ENCODE measurements at regions not wholly inside any gene's neighbourhood (a gene's known extent, or its start where the extent isn't known, plus 50 kb on each side); places are given as distances from the start of the nearest gene placed in this dataset.
"Not testable (repeated sequence)": the region's sequence is repeated elsewhere in the genome, so short reads cannot be mapped to it uniquely, and the experiment has no call there.

GRCh38 chr3:59246719-59247401 lies 197.0 kb upstream of the CFAP20DC start:
- no peak for DNase-seq

- no peak for DNase-seq
These were observed 196.2 kb upstream of the CFAP20DC start for GRCh38 chr3:59245859-59246501.

GRCh38 chr3:59245300-59245858 lies 195.6 kb upstream of the CFAP20DC start:
- no peak for DNase-seq

GRCh38 chr3:59244343-59244742 lies 194.5 kb upstream of the CFAP20DC start:
- no peak for DNase-seq

GRCh38 chr3:59243476-59243875 lies 193.7 kb upstream of the CFAP20DC start:
- no peak for DNase-seq

GRCh38 chr3:59240666-59241255 lies 190.9 kb upstream of the CFAP20DC start:
- no peak for DNase-seq

GRCh38 chr3:59237121-59237520 lies 187.3 kb upstream of the CFAP20DC start:
- no peak for DNase-seq

GRCh38 chr3:59235634-59236012 lies 185.8 kb upstream of the CFAP20DC start:
- DNase-seq, result no peak

- DNase-seq, result no peak
These were observed 185.2 kb upstream of the CFAP20DC start for GRCh38 chr3:59234884-59235633.

- DNase-seq, result not testable (repeated sequence)
These were observed 180.6 kb upstream of the CFAP20DC start for GRCh38 chr3:59230379-59230778.

GRCh38 chr3:59213860-59214259 lies 164.0 kb upstream of the CFAP20DC start:
- no peak for DNase-seq

GRCh38 chr3:59212128-59212779 lies 162.4 kb upstream of the CFAP20DC start:
- DNase-seq, result no peak

GRCh38 chr3:59210260-59210659 lies 160.4 kb upstream of the CFAP20DC start:
- DNase-seq, result no peak

- DNase-seq, result no peak
These were observed 142.6 kb upstream of the CFAP20DC start for GRCh38 chr3:59192473-59192872.

- DNase-seq, result no peak
These were observed 141.8 kb upstream of the CFAP20DC start for GRCh38 chr3:59191651-59192050.

GRCh38 chr3:59189939-59190338 lies 140.1 kb upstream of the CFAP20DC start:
- no peak for DNase-seq

- DNase-seq, result no peak
These were observed 139.7 kb upstream of the CFAP20DC start for GRCh38 chr3:59189526-59189925.

GRCh38 chr3:59186725-59187124 lies 136.9 kb upstream of the CFAP20DC start:
- DNase-seq, result no peak

GRCh38 chr3:59185591-59186369 lies 136.0 kb upstream of the CFAP20DC start:
- DNase-seq, result no peak

GRCh38 chr3:59180006-59180405 lies 130.2 kb upstream of the CFAP20DC start:
- DNase-seq, result no peak

GRCh38 chr3:59178698-59179097 lies 128.9 kb upstream of the CFAP20DC start:
- no peak for DNase-seq

GRCh38 chr3:59171491-59171890 lies 121.7 kb upstream of the CFAP20DC start:
- no peak for DNase-seq

Measured in activated naive CD4-positive, alpha-beta T cell treated with anti-CD3 and anti-CD28 coated beads, Interleukin-2, amount 50 U/mL, for 16 hours (primary cell).